T follicular helper cell (primary cell): ENCODE measurements at regions not wholly inside any gene's neighbourhood (a gene's known extent, or its start where the extent isn't known, plus 50 kb on each side); places are given as distances from the start of the nearest gene placed in this dataset.
"Not testable (repeated sequence)": the region's sequence is repeated elsewhere in the genome, so short reads cannot be mapped to it uniquely, and the experiment has no call there.

Source experiments
- DNase-seq: peaks from one replicate; pipeline ENCODE4 v3.0.0-alpha.2; 2020; ENCODE audit warnings: low read depth

DNA sequence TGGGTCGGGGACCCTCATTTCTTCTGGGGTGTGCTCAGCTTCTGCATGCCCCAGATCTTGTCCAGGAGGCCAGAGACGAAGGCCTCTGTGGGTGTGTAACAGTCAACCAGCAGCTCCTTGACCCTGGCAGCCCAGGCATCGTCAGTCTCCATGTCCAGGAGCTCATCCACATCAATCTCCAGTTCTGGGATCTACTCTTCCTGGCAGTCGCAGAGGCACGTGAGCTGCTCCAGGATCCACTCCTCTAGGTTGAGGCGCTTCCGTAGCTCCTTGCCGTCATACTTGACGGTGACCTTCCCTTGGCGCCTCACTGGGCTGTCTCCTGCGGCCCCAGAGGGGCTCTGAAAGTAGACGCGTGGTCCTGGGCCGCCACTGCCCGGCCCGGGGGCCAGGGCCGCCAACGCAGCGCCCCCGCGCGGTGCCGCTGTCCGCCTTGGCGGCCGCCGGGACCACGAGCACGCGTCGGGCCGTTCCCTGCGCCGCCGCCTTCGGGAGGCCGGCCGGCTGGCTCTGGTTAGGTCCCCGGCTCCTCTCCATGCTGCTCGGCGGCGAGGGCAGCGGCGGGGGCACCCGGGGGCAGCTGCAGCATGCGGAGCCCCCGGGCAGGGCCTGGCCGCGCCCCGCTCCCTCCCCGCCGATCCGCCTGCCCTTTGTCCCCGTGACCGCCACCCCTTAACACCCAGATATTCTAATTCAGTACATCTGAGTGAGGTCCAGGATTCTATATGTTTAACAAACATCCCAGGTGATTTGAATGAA lies 170.5 kb downstream of the SEPTIN7 start:
- no peak for DNase-seq

- peak; percentile 33 for DNase-seq
Measured at GRCh38 chr7:35975851-35976454, 175.1 kb downstream of the SEPTIN7 start.

- not testable (repeated sequence) for DNase-seq
Measured at GRCh38 chr7:35978816-35979640, 174.0 kb upstream of the EEPD1 start.

DNA sequence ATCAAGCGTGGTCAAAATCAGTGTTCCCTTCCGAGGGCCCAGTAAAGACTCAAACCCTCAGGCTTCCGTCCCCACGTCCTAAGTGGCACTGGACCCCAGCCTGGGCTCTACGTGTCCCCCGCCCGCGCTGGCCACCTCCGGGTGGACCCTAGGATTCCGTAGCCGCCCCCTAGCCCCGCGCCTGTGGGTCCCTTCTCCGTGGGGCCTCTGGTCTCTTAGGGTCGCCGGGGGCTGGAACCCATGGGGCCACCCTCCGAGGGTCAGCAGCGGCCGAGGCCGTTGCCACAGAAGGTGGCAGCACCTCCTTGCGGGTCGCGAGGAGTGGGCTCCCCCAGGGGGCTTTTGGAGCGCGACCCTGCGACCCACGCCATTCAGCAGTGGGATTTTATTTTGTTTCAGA lies 170.5 kb upstream of the EEPD1 start:
- DNase-seq = no peak

DNA sequence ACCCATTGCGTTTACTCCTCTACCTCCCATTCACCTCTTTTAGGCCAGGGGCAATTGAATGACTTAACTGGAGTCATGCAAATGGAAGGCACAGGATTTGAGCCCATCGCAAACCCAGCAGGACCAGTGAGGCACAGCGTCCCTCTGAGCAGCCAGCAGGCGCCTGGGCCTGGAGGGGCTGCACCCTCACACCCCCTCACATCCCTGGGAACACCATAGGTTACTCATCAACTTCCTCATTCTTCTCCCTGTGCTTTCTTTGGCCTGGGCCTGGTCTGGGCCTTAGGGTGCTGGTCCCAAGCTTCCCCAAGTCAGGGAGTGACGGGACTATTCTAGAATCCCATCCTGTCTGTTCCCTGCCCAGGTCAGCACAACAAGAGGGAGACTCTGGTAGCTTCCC lies 169.4 kb upstream of the EEPD1 start:
- DNase-seq = no peak

GRCh38 chr7:35985126-35985754 lies 167.8 kb upstream of the EEPD1 start:
- DNase-seq = peak; percentile 71

GRCh38 chr7:35987016-35987415 lies 166.0 kb upstream of the EEPD1 start:
- DNase-seq = no peak

DNA sequence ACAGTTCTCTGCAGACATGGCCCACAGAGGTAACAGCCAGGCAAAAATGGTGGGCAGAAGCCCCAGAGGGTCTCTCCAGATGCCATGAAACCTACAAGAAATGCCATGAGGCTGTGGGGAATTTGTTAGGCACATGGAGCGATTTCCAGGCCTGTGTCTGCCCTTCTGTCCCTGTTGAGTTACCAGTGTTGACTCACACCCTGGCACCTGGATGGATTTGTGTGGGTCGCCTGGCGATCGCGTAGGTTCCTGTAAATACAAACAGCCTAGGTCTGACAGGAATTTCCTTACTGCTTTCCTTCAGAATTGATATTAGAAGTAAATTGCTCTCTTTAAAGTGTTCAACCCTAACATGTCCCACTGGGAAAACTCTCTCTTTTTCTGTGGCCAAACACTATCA lies 164.9 kb upstream of the EEPD1 start:
- DNase-seq = no peak

GRCh38 chr7:35988818-35989217 lies 164.2 kb upstream of the EEPD1 start:
- no peak for DNase-seq

- no peak for DNase-seq
Measured at GRCh38 chr7:35991511-35992232, 161.4 kb upstream of the EEPD1 start.

GRCh38 chr7:35992436-35992835 lies 160.6 kb upstream of the EEPD1 start:
- no peak for DNase-seq

GRCh38 chr7:35993113-35993512 lies 159.9 kb upstream of the EEPD1 start:
- DNase-seq = no peak

DNA sequence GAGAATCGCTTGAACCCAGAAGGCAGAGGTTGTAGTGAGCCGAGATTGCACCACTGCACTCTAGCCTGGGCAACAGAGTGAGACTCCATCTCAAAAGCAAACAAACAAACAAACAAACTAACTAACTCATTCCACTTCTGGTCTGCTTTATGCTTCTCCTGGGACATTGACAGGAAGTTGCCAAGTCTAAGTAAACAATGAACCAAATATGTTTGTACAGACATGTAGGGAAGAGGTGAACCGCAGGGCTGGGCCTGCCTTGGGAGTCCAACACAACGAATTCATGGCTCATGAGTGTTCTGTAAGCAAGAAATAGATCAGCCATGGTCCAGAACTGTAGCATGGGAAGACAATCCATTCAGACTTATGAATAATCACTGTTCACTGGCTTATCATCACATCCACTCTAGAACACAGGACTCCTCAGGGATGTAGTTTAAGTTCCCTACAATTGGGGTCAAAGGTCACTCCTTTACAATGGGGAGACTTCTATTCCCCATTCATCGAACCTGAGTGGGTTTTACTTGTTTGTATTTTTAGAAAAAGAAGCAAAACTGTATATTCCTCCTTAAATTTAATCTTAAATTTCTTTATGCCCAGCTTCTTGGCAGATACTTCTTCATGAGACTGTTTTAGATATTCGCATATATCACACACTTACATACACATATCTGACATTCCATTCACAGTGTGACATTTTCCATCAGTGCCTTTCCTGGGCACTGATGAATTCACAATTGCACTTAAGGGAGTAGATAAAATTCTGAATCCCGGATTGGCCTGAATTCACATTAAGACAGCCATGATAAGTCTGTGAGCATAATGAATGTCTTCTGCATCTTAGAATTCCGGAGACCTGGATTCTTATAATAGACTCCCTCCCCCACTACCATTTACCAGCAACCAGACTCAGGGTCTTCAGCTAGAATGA lies 159.1 kb upstream of the EEPD1 start:
- DNase-seq = no peak

DNA sequence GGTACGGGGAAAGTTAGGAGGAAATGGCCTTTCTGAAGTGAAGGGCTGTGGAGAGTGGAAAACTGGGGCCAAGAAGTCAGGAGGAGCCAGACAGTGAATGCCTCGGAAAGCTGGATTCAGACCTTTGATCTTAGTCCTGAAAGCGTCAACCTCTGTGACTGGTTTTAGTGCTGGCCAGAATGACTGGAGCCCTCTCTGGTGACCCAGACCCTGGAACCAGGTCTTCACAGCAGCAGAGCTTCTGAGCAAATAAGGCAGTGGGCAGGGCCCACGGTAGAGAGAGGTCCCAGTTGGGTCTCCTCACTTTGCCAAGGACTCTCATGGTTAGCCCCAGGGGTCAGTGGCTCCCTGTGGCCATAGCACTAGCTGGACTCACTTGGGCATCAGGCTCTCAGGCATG lies 157.7 kb upstream of the EEPD1 start:
- no peak for DNase-seq

- no peak for DNase-seq
Measured at GRCh38 chr7:35998481-35998880, 154.6 kb upstream of the EEPD1 start.

GRCh38 chr7:36001546-36001945 lies 151.5 kb upstream of the EEPD1 start:
- DNase-seq = no peak

DNA sequence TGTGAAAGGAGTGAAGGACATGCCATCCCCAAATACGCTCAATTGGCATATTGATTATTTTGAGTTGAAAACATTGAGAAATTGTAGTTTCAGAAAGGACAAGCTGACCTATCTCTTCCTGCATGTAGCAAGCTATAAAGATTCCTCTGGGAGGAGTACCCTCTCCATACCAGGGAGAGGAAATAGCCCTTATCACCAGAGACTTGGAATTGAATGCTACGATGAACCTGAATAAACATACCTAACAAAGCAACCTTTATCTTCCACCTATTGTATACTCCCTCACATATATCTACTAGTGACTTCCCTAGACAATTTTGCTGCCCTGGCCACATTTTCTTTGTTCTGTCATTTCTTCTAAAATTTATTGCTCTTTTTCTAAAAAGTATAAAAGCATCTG lies 150.2 kb upstream of the EEPD1 start:
- no peak for DNase-seq

GRCh38 chr7:36003343-36003742 lies 149.7 kb upstream of the EEPD1 start:
- DNase-seq = no peak

GRCh38 chr7:36005293-36005692 lies 147.8 kb upstream of the EEPD1 start:
- DNase-seq = no peak

GRCh38 chr7:36005876-36006275 lies 147.2 kb upstream of the EEPD1 start:
- DNase-seq = no peak
